HG03064 (cell line): ENCODE measurements at regions not wholly inside any gene's neighbourhood (a gene's known extent, or its start where the extent isn't known, plus 50 kb on each side); places are given as distances from the start of the nearest gene placed in this dataset.

Experiments
- ATAC-seq: cut with Tn5 transposase; IDR thresholded peaks from one replicate; pipeline ENCODE4 v1.9.1; 2021; ENCODE audit warnings: low read depth; ENCODE audit not compliant: unreplicated experiment

DNA sequence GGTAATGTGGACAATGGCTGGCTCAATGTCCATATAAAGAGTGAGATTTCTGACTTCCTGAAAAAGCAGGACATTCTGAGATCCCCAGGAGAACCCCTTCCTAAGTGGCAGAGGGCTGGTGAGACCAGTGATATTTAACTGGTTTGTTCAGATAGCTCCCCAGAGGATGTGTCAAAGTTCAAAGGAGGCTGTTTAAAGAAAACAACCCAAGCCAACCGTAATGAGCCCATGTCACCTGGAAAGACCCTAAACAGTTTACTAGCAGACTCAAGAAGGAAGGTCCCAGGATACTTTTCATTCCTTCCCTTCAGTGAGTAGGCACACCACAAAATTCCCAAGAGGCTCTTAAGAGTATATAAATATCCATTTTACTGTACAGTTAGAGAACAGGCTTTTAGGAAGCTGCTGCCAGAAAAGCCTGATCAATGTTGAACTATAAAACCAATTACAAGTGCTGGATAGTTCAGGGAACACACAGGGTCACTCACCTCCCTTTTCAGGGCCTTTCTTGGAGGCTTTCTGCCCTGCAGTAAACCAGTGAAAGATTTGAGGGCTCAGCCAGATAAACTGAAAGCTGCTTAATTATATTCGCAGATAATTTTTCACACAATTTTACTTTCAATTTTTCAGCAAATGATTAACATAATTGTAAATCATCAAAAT, 293.5 kb downstream of the ASXL3 start:
- ATAC-seq = no peak

DNA sequence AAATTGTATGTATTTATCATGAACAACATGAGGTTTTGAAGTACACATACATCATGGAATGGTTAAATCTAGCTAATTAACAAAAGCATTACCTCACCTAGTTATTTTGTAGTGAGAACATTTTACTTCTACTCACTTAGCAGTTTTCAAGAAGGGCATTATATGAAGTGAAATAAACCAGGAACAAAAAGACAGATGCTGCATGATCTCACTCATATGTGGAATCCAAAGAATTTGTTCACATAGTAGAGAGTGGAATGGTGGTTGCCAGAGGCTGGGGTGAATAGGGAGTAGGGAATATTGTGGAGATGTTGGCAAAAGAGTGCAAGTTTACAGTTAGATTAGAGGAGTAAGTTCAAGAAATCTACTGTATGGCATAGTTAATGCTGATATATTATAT, 292.0 kb downstream of the ASXL3 start:
- no peak for ATAC-seq

DNA sequence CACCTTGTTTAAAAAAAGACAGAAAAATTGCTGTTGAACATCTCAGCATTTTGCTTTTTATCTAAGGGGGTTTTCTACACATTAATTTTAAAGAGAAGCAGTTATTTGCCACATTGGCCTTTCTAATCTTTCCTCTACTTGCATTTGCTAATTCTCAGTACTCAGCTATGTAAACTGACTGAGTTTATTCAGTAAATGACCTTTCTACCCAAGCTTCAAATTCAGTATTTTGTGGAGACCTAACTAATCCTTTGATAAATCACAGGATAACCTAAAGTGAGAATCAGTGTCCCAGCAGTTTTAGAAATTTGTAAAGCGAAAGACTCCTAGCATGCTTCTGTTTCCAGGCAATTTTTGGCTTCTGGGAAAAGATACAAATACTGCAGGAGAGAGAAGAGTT, 288.4 kb downstream of the ASXL3 start:
- ATAC-seq = no peak

DNA sequence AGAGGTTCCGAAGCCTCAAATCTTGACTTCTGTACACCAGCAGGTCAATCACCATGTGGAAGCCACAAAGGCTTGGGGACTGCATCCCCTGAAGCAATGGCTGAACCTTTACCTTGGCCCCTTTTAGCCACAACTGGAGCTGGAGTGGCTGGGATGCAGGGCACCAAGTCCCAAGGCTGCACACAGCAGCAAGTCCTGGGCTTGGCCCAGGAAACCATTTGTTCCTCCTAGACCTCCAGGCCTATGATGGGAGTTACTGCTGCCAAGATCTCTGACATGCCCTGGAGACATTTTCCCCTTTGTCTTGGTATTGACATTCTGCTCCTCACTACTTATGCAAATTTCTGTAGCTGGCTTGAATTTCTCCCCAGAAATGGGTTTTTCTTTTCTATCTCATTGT, 285.9 kb downstream of the ASXL3 start:
- no peak for ATAC-seq

DNA sequence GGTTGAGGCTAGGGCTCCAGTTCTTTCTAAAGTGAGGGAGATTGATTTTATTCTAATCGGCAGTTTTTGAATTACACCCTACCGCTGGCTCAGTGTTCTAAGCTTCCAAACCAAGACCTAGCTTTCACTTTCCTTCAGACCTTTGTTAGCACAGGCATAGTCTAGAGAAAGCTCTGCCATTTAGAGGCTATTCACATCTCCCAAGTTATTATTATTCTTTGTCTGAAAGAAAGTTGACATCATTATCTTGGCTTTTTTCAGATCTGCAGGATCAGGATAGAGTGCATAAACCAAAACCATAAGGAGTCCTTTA, 276.8 kb downstream of the ASXL3 start:
- no peak for ATAC-seq

DNA sequence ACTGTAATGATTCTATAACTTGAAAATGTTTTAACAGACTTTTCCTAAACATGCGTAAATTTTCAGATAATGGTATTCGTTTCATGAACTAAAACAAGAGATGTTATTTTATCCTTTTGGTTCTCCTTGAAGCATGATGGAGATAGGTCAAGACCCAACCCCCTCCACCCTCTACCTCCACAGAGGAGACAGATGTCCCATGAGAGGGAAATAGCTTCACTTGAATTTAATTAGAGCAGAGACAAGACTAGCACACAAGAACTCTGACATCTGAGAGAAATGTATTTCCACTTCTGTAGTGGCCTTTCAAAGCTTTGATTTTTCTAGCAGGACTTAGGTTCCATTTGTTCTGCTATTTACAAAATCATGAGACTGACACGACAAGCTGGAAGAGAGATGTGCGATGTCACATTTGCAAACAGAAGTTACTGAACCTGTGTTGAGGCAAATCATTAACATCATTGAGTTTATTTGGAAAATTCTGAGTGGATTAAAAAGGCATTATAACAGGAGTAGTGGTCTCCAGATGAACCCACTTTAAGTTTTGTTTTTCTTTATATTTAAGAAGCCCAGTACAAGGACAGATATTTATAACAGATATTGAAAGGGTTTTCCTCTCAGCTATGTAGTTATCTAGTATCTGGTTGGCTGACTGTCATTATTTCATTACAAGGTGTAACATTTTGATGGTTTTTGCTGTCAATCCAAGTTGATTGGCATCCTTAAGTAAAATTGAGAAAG, 276.2 kb downstream of the ASXL3 start:
- no peak for ATAC-seq

DNA sequence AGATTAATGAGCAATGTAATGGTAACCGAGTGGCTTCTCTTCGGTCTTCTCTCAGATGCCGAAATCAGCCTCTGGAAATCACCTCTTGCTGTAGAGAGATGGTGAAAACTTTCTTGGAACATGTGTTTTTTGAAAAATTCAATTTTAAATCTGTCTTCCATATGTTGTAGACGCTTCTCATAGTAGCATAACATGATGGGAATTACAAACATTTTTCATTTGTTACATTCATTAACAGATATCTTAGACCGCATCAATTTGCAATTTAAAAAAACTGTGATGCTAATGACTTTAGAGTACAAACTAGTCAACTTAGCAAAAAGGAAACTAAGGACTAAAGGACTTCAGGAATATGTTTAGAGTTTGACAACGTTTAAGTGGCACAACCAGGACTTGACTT, 275.2 kb downstream of the ASXL3 start:
- ATAC-seq = no peak

DNA sequence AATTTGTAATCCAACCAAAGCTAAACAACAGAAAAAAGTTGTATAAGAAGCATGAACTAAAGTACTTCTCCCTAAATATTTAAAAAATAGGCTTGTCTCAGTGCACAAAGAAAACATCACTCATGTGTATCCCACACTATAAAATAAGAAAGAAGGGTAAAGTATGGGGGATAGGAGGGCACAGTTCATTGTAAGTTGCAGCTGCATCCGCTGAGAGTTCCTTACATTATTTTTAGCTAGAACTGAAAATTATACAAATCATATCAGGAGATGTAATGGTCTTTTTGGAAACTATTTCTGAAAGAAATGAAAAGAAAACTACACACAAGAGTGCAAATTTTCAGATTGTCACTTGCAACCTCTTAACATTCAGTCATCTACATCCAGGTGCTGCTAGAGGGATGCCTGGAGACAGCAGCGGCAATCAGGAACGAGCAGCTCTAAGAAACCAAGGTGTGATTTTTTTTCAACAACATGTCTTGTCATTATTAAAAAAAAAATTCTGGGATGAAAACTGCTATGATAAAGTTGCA, 273.6 kb downstream of the ASXL3 start:
- ATAC-seq = no peak

DNA sequence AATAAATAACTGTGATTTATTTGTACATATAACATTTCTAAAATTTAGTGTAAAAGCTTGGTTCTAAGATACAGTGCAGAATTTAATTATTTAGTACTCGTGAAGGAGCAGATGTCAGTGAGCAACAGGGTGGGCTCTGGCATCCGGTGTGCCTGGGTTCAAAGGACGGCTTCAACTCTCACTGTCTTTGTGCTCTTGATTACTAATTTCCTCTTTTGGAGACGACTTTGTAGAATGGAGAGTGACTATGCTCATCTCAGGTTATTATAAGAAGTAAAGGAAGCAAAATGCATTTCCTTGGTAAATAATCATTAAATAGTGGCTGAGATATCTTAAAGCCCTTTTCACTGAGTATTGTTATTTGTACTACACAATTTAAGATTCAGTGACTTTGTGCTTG, 271.7 kb downstream of the ASXL3 start:
- no peak for ATAC-seq

DNA sequence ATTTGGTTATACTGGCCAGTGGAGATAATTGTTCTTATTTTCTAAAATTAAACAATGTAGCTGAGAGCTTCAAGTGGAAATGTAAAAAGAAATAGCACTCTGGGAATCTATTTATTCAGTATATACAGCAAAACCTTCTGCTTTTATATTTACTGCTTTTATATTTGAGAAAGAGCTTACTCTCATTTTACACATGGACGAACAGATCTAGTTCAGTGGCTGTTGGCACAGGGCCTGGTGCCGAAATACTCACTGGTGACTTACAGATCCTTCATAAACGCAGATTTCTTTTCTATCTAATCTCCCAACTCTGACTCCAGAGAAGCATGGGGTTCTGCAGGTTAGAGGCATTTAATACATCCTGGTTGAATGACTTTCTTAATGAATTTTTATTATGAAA, 266.2 kb downstream of the ASXL3 start:
- ATAC-seq = no peak

DNA sequence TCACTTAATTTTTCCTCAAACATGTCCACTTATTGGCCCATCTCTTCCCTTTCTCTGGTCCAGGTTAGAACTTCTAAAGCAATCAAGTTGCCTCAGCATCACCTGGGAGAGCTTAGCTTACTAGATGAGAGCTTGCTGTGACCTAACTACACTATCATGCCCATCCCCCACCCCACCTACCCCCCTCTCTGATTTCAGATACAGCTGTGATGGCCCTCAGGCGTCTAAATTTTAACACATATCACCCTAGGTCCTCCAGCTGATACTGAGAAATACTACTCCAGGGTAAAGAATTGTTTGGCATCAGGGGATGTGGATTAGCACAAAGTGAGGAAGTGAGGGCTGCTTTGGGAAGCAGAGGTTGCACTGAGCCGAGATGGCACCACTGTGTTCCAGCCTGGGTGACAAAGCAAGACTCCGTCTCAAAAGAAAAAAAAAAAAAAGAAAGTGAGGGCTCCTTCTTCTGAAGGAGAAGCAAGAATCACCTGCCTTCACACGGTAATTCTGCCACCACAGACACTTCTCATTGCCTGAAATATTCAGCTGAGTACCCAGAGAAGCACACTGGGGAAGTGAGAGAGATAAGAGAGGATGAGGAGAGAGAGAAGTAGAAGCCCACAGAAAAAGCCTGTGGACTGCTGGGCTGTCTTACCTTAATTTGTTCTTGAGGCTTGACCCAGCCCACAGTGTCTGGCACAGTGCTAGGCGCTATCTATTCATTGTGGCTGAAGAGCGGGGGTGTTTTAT, 263.4 kb downstream of the ASXL3 start:
- no peak for ATAC-seq

DNA sequence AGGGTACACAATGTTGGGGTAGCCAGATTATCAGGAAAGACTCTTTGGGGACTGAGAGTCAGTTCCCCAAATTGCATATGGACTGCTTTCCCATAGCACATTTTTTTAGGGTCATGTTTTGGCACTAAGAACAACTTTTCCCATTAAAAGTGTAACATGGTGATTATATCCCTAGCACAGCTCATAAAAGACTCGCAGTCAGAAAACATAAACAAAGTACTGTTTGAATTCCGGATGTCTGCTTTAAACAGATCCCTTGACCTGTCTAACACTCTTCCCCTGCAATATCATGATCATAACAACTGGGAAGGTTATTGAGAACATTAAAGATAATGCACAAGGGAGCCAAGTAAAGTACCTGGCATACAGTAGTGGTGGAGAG, 262.2 kb downstream of the ASXL3 start:
- no peak for ATAC-seq

DNA sequence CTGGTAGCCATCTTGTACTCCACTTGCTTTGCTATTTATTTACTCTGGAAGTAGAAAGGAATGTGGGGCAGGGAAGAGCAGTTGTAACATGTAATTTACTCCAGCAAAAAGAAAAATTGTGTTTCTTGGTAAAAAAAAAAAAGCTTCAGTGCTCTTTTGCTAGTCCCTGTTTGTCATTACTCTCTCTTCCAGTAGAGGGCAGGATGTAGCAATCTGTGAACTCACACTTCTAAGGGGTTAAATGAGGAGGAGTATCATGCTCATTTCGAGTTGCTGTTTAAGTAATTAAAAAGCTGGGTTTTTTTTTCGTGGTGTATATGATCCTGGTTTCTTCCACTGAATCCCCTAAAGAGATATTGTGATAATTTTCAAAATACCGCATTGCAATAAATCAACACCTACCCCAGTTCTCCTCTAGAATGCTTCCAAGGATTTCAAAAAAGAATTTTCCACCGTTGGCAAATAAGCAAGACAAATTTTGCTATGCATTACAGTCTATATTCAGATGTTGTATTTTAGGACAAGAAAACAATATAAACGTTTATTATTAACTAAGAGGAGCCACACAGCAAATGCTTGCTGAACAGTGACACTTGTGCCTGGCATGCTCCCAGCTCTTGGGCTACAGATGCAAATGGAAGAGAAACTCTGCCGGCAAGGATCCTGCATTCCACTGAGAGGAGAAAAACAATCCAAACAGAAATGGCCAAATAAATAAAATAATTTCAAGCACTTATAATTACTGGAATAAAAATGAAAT, 261.6 kb downstream of the ASXL3 start:
- no peak for ATAC-seq

DNA sequence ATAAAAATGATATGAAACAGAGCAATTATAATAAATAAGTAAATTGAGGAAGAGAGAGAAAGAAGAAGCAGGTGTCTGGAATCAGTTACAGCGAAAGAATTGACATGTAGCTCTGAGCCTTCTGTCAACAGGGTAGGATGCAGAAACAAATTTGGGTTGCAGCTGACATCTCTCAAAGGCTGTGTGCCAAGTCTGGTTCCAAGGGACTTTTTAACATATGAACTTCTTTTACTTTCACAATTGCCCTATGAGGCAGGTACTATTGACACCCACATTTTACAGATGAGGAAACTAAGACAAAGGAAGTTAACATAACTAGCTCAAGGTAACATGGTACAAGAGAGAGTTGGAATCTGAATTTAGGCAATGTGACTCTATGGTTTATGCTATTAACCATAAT, 260.0 kb downstream of the ASXL3 start:
- no peak for ATAC-seq

DNA sequence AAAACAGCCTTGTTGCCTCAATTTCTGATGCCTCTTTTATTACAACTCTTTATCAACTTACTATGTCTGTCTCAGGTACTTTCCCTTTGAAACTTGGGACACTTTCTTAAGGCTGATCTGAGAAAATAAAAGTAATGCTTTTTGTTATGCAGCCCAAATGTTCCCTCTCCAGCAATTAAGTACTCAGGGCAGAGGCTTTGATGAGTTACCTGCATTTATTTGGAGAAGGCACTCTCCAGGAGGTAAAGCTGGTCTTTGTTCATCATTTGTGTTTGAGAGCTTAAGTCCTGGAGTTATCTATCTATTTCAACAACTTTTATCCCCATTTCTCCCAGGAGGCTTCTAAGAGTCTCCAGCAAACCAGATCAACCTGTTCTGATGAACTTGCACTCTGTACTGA, 259.2 kb downstream of the ASXL3 start:
- no peak for ATAC-seq

DNA sequence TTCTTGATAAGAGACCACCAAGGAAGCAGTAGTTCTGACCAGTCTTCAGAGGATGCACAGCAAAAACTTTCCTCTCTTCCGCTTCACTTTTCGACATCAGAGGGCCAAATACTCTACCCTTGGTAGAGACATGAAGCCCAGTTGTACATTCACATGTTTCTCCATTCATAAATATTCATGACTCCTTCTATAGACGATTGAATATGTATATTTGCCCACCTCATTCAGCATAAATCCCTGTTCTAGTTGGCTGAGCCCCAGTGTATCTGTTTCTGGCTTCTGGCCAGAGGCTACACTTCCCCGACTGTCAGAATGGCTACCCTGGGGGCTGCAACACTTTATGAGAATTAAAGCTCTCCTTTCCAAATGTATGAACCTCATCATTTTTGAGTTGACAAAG, 258.5 kb downstream of the ASXL3 start:
- no peak for ATAC-seq

DNA sequence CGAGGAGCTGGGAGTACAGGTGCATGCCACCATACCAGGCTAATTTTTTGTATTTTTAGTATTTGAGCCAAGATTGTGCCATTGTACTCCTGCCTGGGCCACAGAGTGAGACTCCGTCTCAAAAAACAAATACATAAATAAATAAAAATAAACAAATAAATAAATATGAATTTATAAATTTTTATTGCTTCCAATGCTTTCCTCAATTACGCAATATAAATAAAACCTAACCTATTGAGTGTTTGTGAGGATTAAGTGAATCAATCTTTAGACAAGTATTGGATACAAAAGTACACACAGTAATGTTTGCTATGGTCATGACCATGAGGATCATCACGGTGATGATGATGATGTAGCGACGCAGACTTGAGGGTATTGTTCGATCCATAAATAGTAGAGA, 257.4 kb downstream of the ASXL3 start:
- ATAC-seq = no peak

DNA sequence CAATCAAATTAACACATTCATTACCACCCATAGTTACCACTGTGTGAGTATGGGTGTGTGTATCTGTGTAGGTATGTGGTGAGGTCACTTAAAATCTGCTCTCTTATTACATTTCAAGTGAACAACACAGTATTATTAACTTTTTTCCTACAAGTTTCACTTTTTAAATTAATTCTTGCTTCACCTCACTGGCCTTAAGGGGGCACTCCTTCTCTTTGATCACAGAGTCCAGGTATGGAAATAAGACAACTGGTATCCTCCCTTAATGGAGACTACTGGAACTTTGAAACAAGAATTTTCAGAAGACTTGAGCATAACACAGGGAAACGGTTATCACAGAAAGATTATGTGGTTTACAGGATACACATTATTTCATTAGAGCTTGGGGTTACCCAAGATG, 255.8 kb downstream of the ASXL3 start:
- no peak for ATAC-seq

DNA sequence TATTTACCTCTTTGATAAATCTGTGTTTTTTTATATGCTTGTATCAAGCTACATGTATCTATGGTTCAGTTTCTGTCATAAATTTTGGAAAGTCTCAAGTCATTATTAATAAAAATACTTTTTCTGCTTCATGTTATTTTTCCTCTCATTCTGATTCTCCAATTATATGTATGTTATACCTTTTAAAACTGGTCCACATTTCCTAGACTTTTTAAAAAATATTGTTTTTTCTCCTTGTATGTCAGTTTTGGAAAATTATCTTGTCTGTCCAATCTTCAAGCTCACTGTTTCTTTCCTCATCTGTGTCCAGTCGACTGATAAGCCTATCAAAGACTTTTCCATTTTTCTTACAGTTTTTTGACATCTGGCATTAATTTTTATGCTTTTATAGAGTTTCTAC, 253.4 kb downstream of the ASXL3 start:
- no peak for ATAC-seq

DNA sequence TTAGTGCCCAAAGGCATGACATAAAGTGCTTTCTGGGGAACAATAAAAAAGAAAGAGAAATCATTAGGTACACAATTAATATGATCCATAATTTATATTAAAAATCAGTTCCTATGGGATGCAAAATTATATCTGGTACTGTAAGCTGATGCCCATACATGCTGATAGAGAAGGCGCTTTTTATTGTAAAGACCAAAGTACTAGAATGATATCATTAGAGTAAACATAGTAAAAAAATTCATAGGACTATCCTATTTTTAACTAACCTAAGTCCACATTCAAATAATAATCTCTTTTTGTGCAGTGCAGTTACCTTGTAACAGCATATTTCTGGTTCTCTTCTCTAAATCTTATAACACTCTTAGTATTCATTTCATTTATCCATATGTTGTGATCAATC, 252.2 kb downstream of the ASXL3 start:
- ATAC-seq = no peak

DNA sequence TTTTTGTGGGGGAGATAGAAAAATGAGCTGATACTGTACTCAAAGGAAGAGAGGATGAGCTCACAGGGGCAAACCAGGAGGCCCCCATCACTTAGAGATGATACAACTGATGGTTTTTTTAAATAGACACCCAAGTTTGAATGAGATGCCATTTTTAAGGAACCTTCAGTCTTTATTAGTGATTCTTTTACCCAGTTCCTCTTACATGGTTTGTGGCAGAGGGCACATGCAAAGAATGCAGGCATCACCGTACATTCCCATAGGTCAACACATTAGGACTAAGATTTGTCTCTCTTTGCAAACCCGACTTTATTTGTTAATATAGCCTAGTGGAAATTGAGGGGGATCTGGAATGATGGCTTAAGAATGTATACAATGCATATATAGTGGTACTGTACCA, 250.9 kb downstream of the ASXL3 start:
- ATAC-seq = no peak
